Right renal cortex interstitium (tissue), 3 donors: ENCODE measurements at regions not wholly inside any gene's neighbourhood (a gene's known extent, or its start where the extent isn't known, plus 50 kb on each side); places are given as distances from the start of the nearest gene placed in this dataset.
"Not testable (repeated sequence)": the region's sequence is repeated elsewhere in the genome, so short reads cannot be mapped to it uniquely, and the experiment has no call there.

Experiments used
- DNase-seq, 3 donors: peaks; one replicate each; pipeline ENCODE4 v3.0.0-alpha.2; 2013; ENCODE audit warnings: low read depth in 3 of 3, low spot score in 2 of 3

DNA sequence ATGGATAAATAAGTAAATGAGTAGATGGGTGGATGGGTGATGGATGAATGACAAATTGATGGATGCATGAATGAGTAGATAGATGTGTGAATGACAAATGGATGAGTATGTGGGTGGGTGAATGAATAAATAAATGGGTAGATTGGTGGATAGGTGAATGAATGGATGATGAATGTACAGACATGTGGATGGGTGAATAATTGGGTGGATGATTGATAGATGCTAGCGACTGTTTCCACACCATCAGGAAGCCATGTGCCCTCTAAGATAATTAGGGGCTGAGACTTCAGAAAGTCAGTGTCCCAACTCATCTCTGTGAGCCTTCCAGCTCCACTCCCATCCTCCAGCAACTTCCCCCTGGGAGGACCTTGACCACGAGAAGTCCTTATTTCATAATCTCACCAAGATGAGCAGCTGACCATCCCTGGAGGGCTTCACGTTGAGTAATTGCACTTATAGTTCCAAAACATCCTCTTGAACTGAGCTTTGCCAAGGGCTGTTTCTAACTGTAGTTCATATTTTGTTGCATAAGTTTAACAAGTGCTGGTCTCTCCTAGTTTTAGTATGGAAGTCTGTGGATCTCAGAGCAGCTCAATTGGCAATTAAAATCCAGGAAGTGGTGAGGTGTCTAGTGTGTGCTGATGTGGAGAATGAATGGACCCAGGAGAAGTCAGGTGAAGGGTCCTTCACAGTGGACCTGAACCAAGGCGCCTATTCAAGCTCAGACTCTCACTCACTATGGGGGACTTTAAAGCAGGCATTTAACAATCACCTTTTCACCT lies 295.7 kb downstream of the ADGRD1 start:
- DNase-seq = no peak

GRCh38 chr12:131250028-131250950 lies 296.6 kb downstream of the ADGRD1 start:
- no peak for DNase-seq

DNA sequence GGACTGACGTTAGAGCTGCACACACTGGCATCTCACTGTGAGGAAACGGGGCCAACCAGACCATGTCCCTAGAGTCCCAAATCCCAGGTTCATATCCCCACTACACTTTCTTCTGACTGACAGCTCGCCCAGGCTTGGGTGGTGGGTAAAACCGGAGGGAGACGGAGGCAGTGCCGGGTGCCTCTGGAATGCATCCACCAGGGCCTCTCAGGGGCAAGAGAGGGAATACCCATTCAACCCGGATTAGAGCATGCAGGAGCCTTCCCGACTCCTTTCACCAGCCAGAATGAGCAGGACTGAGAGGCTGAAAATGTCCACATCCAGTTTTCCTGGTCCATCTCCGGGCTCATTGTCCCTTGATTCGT lies 297.2 kb downstream of the ADGRD1 start:
- DNase-seq = no peak

GRCh38 chr12:131251336-131252101 lies 297.8 kb downstream of the ADGRD1 start:
- no peak for DNase-seq

- no peak for DNase-seq
These were observed 299.8 kb downstream of the ADGRD1 start for GRCh38 chr12:131253376-131254026.

DNA sequence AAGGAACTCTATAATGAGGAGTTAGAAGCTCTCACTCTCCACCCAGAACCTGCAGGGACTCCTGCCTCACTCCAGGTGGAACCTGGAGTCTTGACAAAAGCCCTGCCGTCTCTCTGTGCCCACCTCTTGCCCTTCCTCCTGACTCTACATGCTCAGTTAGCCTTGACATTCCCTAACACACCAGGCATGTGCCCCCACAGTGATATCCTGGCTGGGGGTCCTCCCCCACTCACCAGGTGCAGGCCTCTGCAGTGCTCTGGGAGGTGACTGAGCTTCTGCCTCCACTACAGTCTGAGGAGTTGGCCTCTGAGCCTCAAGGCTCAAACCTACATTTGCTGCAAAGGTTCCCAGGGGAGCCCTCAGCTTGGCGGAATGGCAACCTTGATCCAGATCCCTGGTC lies 300.7 kb downstream of the ADGRD1 start:
- no peak for DNase-seq

GRCh38 chr12:131258398-131258797 lies 304.7 kb downstream of the ADGRD1 start:
- DNase-seq = no peak

- no peak for DNase-seq
These were observed 306.7 kb downstream of the ADGRD1 start for GRCh38 chr12:131260251-131260905.

GRCh38 chr12:131260954-131261353 lies 307.2 kb downstream of the ADGRD1 start:
- DNase-seq = peak in 1 of 3 donors; percentile 10

GRCh38 chr12:131261906-131262305 lies 308.2 kb downstream of the ADGRD1 start:
- DNase-seq = no peak

- DNase-seq = no peak
These were observed 309.9 kb downstream of the ADGRD1 start for GRCh38 chr12:131263626-131264025.

- no peak for DNase-seq
These were observed 310.9 kb downstream of the ADGRD1 start for GRCh38 chr12:131264635-131265034.

DNA sequence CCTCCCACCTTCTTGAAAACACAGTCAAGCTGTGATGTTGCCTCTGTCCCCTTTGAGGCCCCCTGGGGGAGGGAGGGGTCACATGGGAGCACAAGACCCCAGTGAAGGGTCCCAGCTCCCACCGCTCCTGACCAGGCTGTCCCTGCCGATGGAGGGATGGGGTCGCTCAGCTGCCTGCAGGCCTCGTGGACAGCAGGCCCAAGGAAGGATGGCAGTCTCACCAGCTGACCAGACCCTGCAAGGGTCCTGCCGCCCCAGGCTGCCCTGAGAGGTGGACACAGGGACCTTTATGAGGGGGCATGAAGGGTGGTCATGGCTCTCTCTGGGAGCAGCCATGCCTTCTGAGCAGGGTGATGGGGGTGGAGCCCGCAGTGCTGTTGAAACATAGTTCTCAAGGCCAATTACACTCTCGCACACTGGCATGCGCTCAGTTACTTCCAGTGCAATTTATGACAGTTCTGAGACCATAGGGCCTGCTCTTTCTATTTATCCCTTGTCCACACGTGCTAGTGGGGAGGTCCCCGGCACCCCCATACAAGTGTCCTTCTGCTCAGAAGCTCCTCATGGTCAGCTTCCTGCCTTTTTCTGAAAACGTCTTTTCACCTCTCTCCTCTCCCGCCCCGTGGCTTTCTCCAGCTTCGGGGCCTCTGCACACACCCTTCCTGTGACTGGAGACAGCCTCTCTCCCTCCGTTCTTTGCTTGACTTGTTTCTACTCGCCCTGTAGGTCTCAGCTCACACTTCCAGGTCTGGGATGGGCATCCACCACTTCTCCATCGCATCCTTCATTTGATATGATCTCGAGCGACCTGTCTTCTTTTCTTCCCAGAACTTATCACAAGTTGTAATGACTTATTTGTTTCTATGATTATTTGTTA lies 313.1 kb downstream of the ADGRD1 start:
- DNase-seq = no peak

GRCh38 chr12:131267576-131267975 lies 313.9 kb downstream of the ADGRD1 start:
- DNase-seq = no peak

DNA sequence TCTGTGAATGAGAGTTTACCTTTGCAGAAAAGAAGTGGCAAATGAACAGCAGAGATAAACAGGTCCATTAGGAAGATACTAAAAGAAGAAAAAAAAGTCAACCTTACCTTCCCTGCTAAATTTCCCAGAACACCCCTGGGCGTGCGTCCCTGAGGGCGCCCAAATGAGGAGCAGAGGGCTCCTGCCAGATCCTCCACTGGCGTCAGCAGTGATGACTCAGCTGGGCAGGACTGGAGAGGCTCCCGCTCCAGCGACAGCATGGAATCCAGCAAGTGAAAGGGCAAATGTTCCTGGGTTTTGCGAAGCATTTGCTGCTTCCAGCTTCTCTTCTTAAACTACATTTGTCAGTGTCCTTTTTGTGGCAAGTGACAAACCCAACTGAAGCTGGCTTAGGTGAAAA lies 314.4 kb downstream of the ADGRD1 start:
- not testable (repeated sequence) for DNase-seq

DNA sequence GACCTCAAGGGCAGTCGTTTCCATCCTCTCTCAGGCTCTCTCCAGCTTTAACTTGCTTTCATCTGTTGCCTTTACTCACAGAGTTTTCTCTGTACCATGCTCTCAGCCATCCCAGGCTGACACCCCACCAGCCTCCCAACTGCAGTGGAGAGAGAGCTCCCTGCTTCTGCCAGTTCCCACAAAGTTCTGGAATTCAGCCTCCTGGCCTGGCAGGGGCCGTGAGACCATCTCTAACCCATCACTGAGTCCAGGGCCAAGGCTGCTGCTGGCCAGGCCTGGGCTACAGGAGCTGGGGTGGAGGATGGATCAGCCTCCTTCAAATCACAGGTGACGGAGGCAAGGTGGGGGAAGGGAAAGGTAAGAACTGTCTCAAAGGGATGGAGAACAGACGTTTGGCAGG lies 314.9 kb downstream of the ADGRD1 start:
- DNase-seq = not testable (repeated sequence)

DNA sequence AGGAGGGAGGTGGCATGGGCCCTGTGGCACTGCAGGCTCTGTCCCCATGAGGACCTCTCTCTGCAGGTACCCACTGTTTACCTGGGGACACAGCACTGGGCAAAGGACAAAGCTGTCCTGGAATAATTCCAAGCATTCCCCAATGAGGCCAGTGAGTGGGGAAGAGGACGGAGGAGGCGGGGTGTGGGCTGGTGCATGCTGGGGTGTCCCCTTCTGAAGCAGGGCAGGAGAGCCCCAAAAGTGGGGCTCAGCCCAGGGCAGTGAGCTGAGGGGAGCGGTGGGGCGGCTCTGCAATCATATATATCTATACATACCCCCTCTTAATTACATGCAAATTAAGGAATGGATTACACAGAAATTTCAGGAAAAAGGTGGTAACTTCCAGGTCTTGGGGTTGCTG lies 315.8 kb downstream of the ADGRD1 start:
- no peak for DNase-seq

GRCh38 chr12:131269977-131270376 lies 316.3 kb downstream of the ADGRD1 start:
- DNase-seq = not testable (repeated sequence)

DNA sequence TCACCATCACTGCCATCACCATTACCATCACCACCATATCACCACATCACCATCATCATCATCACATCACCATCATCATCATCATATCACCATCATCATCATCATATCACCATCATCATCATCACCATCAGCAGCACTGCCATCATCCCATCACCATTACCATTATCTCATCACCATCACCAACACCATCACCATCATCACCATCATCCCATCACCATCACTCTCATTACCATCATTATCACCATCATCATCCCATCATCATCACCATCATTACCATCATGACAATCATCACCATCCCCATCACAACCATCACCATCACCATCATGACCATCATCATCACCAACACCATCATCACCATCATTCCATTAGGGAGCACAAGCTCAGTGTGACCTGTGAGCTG lies 318.0 kb downstream of the ADGRD1 start:
- DNase-seq = no peak
